Pancreas (tissue), 10 donors: ENCODE measurements at regions not wholly inside any gene's neighbourhood (a gene's known extent, or its start where the extent isn't known, plus 50 kb on each side); places are given as distances from the start of the nearest gene placed in this dataset.
A peak's percentile ranks its signal among the peaks of the same experiment; 100 is the strongest.

Source experiments
- ATAC-seq, 4 donors: fragments of 200-7000 bp; cut with Tn5 transposase; one replicate each; pipeline versions ENCODE4 v1.8.0 to v1.9.1; 2020; ENCODE audit warnings: mild to moderate bottlenecking in 4 of 4, moderate library complexity in 4 of 4
- DNase-seq, 6 donors: peaks; one replicate each; pipeline ENCODE4 v3.0.0-alpha.2; 2020
- FAIRE-seq: peaks from 2 replicates; lab custom pipeline; 2012; peaks lifted over from hg19 to GRCh38; lab: Jason Lieb, UNC
- H3K27ac ChIP-seq, 4 donors: fragments of 200-600 bp; sonication (generic); 1 replicate in 3 of 4; 2 replicates in 1 of 4; pipeline versions ENCODE4 v1.5.0 to v1.8.0; 2020
- H3K27me3 ChIP-seq, 4 donors: fragments of 200-600 bp; one replicate each; pipeline ENCODE4 v1.8.0; 2021
- H3K36me3 ChIP-seq, 3 donors: fragments of 200-600 bp; sonication (generic) in 1 of 3; one replicate each; pipeline versions ENCODE4 v1.5.0 to v1.8.0; 2020 to 2021
- H3K4me1 ChIP-seq, 3 donors: fragments of 200-600 bp; one replicate each; pipeline ENCODE4 v1.8.0; 2021
- H3K4me3 ChIP-seq, 4 donors: fragments of 200-600 bp; sonication (generic) in 2 of 4; one replicate each; pipeline versions ENCODE4 v1.5.0 to v1.8.0; 2020 to 2021
- H3K9me3 ChIP-seq, 4 donors: fragments of 200-600 bp; one replicate each; pipeline ENCODE4 v1.8.0; 2021
- CTCF ChIP-seq, 4 donors: fragments of 200-600 bp; sonication (generic) in 3 of 4; IDR thresholded peaks; one replicate each; pipeline versions ENCODE4 v1.5.0 to v1.8.0; 2021; ENCODE audit warnings: antibody characterized with exemption in 4 of 4
- WGBS, 2 donors: extraction: QIAGEN DNeasy Blood & Tissue Kit; methylation state at CpG; one replicate each; pipeline ENCODE4 v1.1.7; 2013; 5-methylcytosine and 5-hydroxymethylcytosine counted together
- intact Hi-C, 3 donors: fragments of 100-400 bp; cut with DNase I; formaldehyde crosslinking; loops; one replicate each; pipeline versions ENCODE4 v1.11.1 to v1.14.2; 2022
- donor health status: healthy with polysubstance abuse.
- donor health status: DM: no; HTN: no; CAD: no; lungs with moderate emphysema.
- donor health status: DM: no; HTN: no; CAD: no.
- donor health status: control.
- donor health status: control.
- donor health status: Bipolar disorder and iron deficiency.
- donor health status: DM: yes; HTN: yes; CAD: no.
- donor health status: DM: no; HTN: no; CAD: no.
- donor health status: DM: no; HTN: no; CAD: no.
- donor health status: DM: yes; HTN: yes; CAD: no.

- H3K27ac ChIP-seq = no peak overlapping the region
- FAIRE-seq (no peak), DNase-seq (no peak), ATAC-seq (no peak)
- H3K4me1 ChIP-seq = no peaks in the 10 kb centered on the region
- no peak for TF ChIP-seq CTCF (IDR thresholded peaks at IDR 0.05)
- WGBS, 2 donors = 90 to 98% methylated on average over 2 of the region's 2 CpGs
- H3K36me3 ChIP-seq = no peaks in the 10 kb centered on the region
- no peak overlapping the region for H3K4me3 ChIP-seq
- intact Hi-C loops = no loop called here
- H3K27me3 ChIP-seq = no peaks in the 10 kb centered on the region
- H3K9me3 ChIP-seq = no peaks in the 10 kb centered on the region
These were observed 669.4 kb upstream of the CITED2 start for GRCh38 chr6:140043762-140044378.

GRCh38 chr6:140043357-140043756 is 668.9 kb upstream of the CITED2 start:
- no peak for TF ChIP-seq CTCF (IDR thresholded peaks at IDR 0.05)
- FAIRE-seq (no peak), DNase-seq (no peak), ATAC-seq (peak in 2 of 4 donors; percentile 36 to 79)
- Histone ChIP-seq H3K4me3 (no peak overlapping the region), H3K27ac (no peak overlapping the region), H3K36me3 (no peaks in the 10 kb centered on the region), H3K9me3 (no peaks in the 10 kb centered on the region), H3K27me3 (no peaks in the 10 kb centered on the region), H3K4me1 (no peaks in the 10 kb centered on the region)
- intact Hi-C loops = no loop called here
- 82 to 92% methylated on average over 1 of the region's 1 CpG for WGBS, 2 donors

DNA sequence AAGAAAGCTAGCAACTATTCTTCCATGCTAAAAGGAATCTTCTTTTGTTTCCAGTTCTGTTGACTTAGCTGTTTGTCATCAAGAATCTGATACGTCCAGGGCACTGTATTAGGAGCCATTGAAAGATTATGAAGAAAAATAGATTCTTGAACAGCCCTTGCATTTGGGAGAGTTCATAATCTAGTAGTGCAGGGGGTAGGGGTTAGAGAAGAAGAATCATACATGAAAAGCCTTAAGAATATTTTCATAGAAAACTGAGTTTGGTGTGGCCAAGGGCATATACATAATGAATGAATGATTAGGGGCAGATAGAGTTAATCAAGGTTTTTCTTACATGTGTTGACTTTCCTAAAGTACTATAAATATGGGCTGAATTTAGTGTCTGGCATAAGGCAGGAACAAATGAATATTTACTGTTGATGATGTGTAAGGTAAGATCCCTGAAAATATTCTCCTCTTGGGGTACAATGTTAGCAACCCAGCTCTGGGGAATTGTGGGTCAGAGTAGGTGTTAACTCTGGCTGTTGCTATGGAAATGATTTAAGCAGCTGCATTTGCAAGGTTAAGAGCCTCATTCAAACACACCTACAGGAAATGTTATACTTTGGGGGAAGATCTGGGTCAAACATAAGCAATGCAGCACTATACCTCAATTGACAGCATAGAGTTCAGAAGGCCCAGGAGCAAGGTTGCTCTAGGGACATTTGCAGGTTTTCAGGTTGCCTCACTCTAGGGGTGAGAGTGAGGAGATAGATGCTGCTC is 667.3 kb upstream of the CITED2 start:
- WGBS, 2 donors = 74 to 78% methylated on average over 1 of the region's 1 CpG
- Histone ChIP-seq H3K27ac (no peak overlapping the region), H3K4me1 (no peaks in the 10 kb centered on the region), H3K27me3 (no peaks in the 10 kb centered on the region), H3K4me3 (no peak overlapping the region), H3K9me3 (no peaks in the 10 kb centered on the region), H3K36me3 (no peaks in the 10 kb centered on the region)
- FAIRE-seq (no peak), ATAC-seq (no peak), DNase-seq (no peak)
- intact Hi-C loops = no loop called here
- TF ChIP-seq CTCF (IDR thresholded peaks at IDR 0.05) = no peak

DNA sequence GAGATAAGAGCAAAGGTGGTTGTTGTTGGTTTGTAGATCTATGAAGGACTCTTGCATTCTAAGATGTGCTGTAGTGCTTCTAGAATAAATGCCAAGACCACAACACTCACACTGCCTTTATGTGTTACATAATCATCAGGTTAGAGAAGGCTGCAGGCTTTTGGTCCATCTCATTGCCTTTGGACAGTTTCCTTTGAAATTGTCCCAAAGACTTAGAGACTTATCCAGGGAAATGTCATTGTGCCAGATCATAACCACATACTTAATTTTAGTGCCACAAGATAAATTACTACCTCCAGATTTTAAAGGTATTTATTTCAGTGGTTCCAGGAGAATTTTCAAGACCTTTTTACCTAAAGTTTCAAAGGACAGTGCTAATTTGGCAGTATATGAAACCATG is 666.6 kb upstream of the CITED2 start:
- no peak overlapping the region for H3K4me3 ChIP-seq
- intact Hi-C loops = no loop called here
- TF ChIP-seq CTCF (IDR thresholded peaks at IDR 0.05) = no peak
- H3K27me3 ChIP-seq = no peaks in the 10 kb centered on the region
- no peak overlapping the region for H3K27ac ChIP-seq
- no peaks in the 10 kb centered on the region for H3K4me1 ChIP-seq
- no peaks in the 10 kb centered on the region for H3K9me3 ChIP-seq
- H3K36me3 ChIP-seq = no peaks in the 10 kb centered on the region
- no peak for FAIRE-seq
- ATAC-seq = no peak
- no peak for DNase-seq

GRCh38 chr6:140040396-140040795 is 665.9 kb upstream of the CITED2 start:
- Histone ChIP-seq H3K27ac (no peak overlapping the region), H3K4me3 (no peak overlapping the region), H3K4me1 (no peaks in the 10 kb centered on the region), H3K36me3 (no peaks in the 10 kb centered on the region), H3K9me3 (no peaks in the 10 kb centered on the region), H3K27me3 (no peaks in the 10 kb centered on the region)
- WGBS, 2 donors = 78% methylated on average over 1 of the region's 1 CpG
- ATAC-seq (no peak), FAIRE-seq (no peak), DNase-seq (no peak)
- no peak for TF ChIP-seq CTCF (IDR thresholded peaks at IDR 0.05)
- intact Hi-C loops = no loop called here
